ENCODE measurements at regions not wholly inside any gene's neighbourhood (a gene's known extent, or its start where the extent isn't known, plus 50 kb on each side); places are given as distances from the start of the nearest gene placed in this dataset.

DNA sequence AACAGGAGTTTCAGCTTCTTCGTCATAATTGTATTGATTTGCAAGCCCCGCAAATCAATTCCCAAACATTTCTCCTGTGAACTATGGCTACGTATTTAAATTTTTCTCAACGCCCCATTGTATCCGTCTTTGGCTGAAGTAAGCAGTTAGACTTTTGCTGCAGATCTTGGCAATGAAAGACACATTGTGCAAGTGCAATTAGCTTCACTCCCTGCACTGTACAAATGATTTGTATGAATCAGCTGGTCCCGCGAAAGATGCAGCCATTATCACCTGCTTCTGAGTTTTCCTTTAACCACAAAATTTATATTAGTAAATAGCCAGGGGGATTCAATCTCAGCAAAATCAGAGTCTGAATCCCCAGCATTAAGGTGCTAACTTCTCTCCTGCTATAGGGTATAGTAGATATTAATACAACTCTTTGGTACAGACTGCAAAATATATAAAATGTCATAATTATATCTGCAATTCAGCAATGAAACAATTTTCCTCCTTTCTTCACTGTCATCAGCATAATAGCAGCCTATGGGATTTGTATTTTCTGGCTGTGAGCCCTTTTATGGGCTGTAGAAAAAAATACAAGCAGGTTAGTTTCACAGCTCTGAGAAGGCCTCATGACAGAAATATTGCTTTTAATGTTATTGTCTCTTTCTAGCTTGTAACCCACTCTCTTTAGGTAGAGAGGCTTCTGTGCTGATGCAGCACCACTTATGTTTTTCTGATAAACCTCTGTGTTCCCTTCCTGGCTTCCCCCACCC lies 68.4 kb upstream of the SMARCA2 start:
- POLR2A ChIA-PET: interaction anchor here (0.6 kb wide), 1 partner anchor 23 kb away, joined by 3 read pairs; no protein-coding TSS in a partner anchor
- no TSS peak for BruUV-seq (replicated peaks)
- DNase-seq (ENCODE audit: low read depth, low spot score) (no peak), ATAC-seq (no peak)
- Histone ChIP-seq H3K9ac (ENCODE audit: low read length) (no peak overlapping the region), H4K20me1 (ENCODE audit: insufficient read depth) (no peaks in the 10 kb centered on the region), H3K36me3 (ENCODE audit: control insufficient read depth in 1 of 2, insufficient read depth in 2 of 2, low read length in 2 of 2) (no peaks in the 10 kb centered on the region), H3K27ac (ENCODE audit: low read depth, low read length) (no peak overlapping the region), H3K79me2 (ENCODE audit: insufficient read depth, low read length) (no peaks in the 10 kb centered on the region), H3K4me1 (ENCODE audit: control insufficient read depth in 1 of 2, insufficient read depth in 2 of 2, low read length in 2 of 2) (no peaks in the 10 kb centered on the region), H3K4me3 (replicated peaks in 1 of 2; ENCODE audit: low read depth in 1 of 2, low read length in 2 of 2) (no peak overlapping the region), H3K4me2 (ENCODE audit: low read length) (no peak overlapping the region), H2AFZ (ENCODE audit: low read depth, low read length, poor library complexity, severe bottlenecking) (no peak overlapping the region), H3K9me3 (ENCODE audit: control insufficient read depth in 1 of 2, insufficient read depth in 1 of 2, low read depth in 1 of 2, low read length in 2 of 2) (no peaks in the 10 kb centered on the region), H3K27me3 (ENCODE audit: insufficient read depth, low read length) (peaks cover 23% of the 10 kb centered on the region), H3K9me2 (ENCODE audit: insufficient read depth) (no peaks in the 10 kb centered on the region)
- intact Hi-C loops (cut with micrococcal nuclease): no loop called here
- RAD21 ChIA-PET (ENCODE audit: low non-redundant PET in 1 of 2, low total read pairs in 2 of 2, uncharacterized antibody in 2 of 2, unreplicated experiment in 2 of 2): no interaction called here
- TF ChIP-seq SRF (IDR thresholded peaks at IDR 0.05; ENCODE audit: low read depth): no peak
- no peak for TF ChIP-seq ZNF274 (IDR thresholded peaks at IDR 0.05; ENCODE audit: low read depth, low read length)
- TF ChIP-seq CTCF (IDR thresholded peaks at IDR 0.05 in 2 of 3, conservative IDR thresholded peaks at IDR 0.05 in 1 of 3; ENCODE audit: borderline replicate concordance in 1 of 3, insufficient read depth in 1 of 3, low read depth in 2 of 3, low read length in 2 of 3): no peak
- TF ChIP-seq, protein P1, sequence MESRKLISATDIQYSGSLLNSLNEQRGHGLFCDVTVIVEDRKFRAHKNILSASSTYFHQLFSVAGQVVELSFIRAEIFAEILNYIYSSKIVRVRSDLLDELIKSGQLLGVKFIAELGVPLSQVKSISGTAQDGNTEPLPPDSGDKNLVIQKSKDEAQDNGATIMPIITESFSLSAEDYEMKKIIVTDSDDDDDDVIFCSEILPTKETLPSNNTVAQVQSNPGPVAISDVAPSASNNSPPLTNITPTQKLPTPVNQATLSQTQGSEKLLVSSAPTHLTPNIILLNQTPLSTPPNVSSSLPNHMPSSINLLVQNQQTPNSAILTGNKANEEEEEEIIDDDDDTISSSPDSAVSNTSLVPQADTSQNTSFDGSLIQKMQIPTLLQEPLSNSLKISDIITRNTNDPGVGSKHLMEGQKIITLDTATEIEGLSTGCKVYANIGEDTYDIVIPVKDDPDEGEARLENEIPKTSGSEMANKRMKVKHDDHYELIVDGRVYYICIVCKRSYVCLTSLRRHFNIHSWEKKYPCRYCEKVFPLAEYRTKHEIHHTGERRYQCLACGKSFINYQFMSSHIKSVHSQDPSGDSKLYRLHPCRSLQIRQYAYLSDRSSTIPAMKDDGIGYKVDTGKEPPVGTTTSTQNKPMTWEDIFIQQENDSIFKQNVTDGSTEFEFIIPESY (IDR thresholded peaks at IDR 0.05; ENCODE audit: extremely low read depth, insufficient replicate concordance, low read length): no peak
- TF ChIP-seq CEBPB (IDR thresholded peaks at IDR 0.05; ENCODE audit: low read depth): no peak
- no peak for TF ChIP-seq FOSL1 (IDR thresholded peaks at IDR 0.05; ENCODE audit: low read depth)
- TF ChIP-seq, protein P2, sequence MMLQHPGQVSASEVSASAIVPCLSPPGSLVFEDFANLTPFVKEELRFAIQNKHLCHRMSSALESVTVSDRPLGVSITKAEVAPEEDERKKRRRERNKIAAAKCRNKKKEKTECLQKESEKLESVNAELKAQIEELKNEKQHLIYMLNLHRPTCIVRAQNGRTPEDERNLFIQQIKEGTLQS (IDR thresholded peaks at IDR 0.05): no peak
- no peak for TF ChIP-seq RAD21 (IDR thresholded peaks at IDR 0.05; ENCODE audit: low read depth)
- TF ChIP-seq SP1 (IDR thresholded peaks at IDR 0.05; ENCODE audit: low read depth): no peak
- TF ChIP-seq MAX (IDR thresholded peaks at IDR 0.05): no peak
- CTCF ChIA-PET: no interaction called here

Measured in HCT116 (cell line).